Dermis blood vessel endothelial cell (primary cell): ENCODE measurements at regions not wholly inside any gene's neighbourhood (a gene's known extent, or its start where the extent isn't known, plus 50 kb on each side); places are given as distances from the start of the nearest gene placed in this dataset.
A peak's percentile ranks its signal among the peaks of the same experiment; 100 is the strongest.

Experiments
- DNase-seq: peaks from one replicate; pipeline ENCODE4 v3.0.0; 2010

DNA sequence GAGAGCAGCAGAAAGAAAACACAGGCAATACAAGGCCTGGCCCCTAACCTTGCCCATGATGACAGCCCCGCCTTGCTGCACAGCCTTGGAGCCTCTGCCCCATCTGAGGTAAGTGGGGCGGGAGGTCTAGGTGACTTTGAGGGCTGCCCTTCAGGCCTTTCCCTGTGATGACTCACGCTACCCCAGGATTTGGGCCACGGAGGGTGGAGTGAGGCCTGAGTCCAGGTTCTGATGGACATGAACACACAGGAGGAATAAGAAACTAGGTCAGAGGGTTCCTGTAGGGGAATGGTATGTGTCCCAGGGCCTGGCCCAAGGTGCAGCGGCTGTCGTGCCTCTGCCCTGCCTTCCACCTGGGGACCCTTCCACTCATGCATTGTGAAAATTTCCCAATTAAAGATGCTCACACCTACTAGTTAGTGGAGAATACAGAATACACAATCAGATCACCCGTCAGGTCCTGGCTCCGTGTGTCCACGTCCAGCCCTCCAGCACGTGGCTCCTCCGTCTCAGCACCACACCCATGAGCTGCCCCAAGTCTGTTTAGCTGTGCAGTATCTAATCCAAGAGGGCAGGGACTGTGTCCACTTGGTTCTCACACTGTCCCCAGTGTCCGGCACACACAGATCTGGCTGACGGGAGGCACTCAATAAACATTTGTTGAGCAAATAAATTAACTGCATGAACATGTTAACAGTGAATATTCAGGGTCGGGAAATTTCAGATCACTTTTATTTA lies 111.0 kb downstream of the CHST1 start:
- DNase-seq, result no peak

DNA sequence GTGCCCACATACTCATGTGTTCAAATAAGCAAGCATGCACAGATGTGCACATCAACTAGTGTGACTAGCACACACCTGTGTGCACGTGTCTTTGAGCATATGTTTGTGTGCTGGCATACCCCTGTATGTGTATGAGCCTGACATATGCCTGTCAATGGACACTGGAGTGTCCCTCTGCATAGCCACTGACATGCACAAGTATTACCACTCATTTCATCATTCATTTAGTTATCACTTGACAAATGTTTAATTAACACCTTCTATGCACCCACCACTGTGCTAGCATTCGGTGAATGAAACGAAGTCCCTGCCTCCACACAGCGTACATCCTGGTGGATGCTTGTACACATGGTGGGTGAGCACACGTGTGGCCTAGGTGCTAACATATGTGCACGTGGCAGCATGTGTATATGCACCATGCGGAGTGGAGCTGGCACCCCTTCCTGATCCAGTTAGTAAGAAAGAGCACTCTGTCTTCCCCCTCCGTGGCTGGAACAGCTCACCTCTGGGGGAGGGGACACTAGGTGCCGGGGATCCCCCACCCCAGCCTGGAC lies 112.0 kb downstream of the CHST1 start:
- DNase-seq, result no peak

GRCh38 chr11:45551191-45551713 lies 114.2 kb downstream of the CHST1 start:
- DNase-seq, result no peak

GRCh38 chr11:45549257-45549656 lies 116.2 kb downstream of the CHST1 start:
- no peak for DNase-seq

- DNase-seq, result no peak
Measured at GRCh38 chr11:45546366-45546765, 119.1 kb downstream of the CHST1 start.

DNA sequence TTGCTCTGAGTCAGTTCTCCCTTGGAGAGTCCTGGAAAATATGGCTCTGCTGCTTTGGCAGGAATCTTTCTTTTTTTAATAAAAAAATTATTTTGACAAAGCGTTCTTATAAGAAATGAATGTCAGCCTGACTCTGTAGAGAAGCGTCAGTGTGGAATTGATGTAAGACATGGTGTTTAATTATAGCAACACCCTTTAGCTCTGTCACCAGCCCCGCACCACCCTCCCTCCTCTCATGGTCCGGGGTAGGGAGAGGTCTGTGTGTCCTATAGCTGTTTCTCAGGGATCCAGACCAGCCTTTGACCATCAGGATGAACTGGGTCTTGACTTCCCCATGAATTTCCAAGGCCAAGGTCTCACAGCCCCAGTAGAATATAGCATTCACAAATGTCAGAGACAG lies 120.6 kb downstream of the CHST1 start:
- DNase-seq, result no peak

DNA sequence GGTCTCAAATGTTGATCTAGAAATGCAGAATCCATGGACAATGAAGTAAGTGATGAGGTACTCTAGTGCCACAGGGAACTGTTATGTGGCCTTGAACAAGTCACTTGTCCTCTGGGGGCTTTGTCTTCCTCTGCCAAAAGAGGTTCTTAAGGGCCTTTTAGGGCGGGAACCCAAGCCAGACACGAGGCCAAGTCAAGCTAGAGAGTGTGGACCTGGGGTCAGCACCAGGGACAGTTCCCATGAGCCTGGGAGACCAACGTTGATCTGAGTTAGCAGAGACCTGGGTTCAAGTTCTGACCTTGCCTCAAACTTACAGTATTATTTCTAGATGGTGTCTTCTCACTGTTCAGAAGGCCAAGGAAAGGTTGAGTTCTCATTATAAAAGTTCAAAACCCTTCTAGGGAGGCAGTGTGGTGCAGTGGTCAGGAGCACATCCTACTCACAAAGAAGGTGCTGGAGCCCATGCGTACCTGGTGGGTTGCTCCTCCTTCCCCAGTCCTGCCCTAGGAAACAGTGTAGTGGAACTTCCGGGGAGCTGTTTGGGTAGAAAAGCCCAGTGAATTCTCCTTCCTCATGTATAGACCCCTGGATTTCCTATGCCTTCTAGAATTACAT lies 121.5 kb downstream of the CHST1 start:
- DNase-seq, result peak; percentile 51

GRCh38 chr11:45543081-45543480 lies 122.3 kb downstream of the CHST1 start:
- no peak for DNase-seq

- DNase-seq, result no peak
Measured at GRCh38 chr11:45541693-45542434, 123.6 kb downstream of the CHST1 start.

DNA sequence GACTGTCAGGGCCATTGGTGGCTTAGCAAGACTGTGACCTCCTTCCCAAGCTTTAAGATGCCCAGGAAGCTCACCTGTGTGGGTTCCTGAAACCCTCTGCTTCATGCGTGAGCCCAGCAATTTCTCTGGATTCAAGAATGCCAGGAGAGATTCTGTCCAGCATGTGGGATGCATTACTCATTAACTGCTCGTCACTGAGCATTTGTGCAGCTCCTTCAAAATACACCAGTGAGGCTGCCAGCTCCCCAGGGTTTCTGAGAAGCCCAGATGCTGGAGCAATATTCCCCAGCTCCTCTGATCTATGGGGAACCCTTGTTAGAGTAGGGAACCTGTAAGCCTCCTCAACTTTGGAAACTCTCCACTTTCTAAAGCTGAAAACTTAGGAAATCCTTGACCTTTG lies 126.5 kb downstream of the CHST1 start:
- DNase-seq, result no peak

DNA sequence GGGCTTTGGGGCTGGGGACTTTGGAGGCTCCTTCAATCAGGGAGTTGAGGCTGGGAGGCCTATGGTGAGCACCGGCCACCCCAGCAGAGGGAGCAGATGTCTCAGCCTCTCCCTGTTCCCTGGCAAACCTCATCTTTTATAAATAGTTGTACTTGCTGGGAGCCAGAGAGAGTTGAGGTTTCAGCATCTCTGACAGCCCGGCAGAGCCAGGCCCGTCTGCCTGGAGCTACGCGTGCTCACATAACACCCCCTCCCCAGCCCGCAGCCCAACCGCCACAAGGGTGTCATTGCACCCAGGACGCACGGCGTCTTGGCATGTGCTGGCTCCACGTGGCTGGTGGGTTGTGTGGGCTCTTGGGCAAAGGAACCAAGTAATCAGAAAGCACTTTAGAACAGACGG lies 127.1 kb downstream of the CHST1 start:
- no peak for DNase-seq

- no peak for DNase-seq
Measured at GRCh38 chr11:45537614-45538013, 127.8 kb downstream of the CHST1 start.

DNA sequence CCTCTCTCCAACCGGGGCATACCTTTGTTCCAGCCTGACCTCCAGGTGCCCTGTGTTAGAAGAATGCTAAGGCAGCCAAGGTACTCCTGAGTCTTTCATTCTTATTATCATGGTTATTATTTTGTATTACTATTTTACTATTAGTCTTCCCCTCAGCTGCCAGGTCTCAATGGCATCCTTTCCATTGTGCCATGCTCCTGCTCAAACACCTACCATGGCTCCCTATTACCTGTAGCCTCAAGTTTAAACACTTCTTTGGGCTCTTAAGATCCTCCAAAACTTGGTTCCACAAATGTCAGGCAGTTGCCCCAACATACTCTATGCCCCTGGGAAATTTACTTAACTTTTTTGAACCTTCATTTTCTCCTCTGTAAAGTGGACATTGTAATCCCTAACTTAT lies 130.4 kb downstream of the CHST1 start:
- no peak for DNase-seq

GRCh38 chr11:45534132-45534531 lies 131.3 kb downstream of the CHST1 start:
- no peak for DNase-seq

DNA sequence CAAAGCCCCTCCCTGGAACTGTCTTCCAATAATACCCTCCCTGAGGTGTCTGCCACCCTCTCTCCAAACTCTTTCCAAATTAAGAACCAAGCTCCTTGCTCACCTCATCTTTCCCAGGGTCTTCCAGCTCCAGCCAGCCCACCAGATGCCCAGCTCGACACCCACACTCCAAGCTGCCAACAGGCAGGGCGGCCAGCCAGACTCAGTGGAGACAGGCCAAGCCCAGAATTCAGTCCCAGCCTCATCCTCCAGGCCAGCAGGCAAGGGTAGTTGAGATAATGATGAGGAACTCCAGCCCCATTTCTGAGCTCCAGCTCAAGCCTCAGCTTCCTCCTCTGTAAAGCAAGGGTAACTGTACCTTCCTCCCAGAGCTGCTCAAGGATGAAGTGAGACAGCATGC lies 132.9 kb downstream of the CHST1 start:
- DNase-seq, result no peak

GRCh38 chr11:45530776-45531175 lies 134.6 kb downstream of the CHST1 start:
- DNase-seq, result no peak

GRCh38 chr11:45530111-45530510 lies 135.3 kb downstream of the CHST1 start:
- no peak for DNase-seq

DNA sequence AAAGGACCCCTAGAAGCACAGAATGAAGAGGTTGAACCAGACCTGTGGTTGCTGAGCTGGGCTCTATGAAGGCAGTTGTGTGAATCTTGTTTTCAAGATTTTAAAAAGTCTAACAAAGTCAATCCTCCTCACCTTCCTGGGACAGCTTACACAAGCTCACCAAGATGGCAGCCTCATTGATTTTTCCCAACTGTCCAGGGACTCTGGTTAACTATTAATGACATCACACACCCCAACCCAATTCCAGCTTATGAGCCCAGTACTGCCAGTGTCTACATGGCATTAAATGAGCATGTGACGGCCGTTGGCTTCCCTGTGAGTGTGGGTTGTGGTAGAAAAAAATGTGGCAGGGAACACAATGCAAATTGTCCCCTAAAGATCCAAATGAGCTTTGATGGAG lies 137.0 kb downstream of the CHST1 start:
- DNase-seq, result no peak

GRCh38 chr11:45527898-45528297 lies 137.5 kb downstream of the CHST1 start:
- DNase-seq, result peak; percentile 24

- DNase-seq, result no peak
Measured at GRCh38 chr11:45525393-45525792, 140.0 kb downstream of the CHST1 start.

- DNase-seq, result no peak
Measured at GRCh38 chr11:45523760-45524159, 141.7 kb downstream of the CHST1 start.

DNA sequence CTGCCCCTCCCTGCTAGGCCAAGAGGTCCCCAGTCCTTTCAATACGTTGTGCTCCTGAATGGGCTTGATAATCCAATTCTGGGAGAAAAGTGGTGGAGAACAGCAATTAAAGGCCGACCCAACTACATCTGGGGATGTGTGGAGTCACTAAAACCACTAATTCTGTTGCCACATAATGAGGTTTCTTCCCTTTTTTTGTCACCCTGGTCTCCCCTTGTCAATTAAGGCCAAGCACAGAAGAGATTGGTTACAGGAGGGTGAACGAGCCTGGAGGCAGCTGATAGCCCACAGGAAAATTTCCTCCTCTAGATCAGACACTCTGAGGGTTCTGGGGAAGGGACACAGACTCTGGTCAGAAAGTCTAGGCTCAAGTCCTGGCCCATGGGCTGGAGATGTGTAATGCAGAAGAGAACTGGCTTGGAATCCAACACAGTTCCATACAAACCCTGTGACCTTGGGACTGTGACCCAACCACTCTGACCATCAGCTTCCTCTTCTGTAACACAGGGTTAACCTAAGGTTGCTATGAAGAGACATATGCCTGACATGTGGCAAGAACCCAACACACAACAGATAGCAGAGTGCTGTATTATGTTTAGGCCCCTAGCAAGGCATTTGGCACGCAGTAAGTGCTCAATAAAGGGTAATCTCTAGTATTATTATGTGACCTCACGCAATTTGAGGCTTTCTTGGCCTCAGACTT lies 146.4 kb downstream of the CHST1 start:
- DNase-seq, result no peak
